GM18508 (cell line): ENCODE measurements at regions not wholly inside any gene's neighbourhood (a gene's known extent, or its start where the extent isn't known, plus 50 kb on each side); places are given as distances from the start of the nearest gene placed in this dataset.
"Not testable (repeated sequence)": the region's sequence is repeated elsewhere in the genome, so short reads cannot be mapped to it uniquely, and the experiment has no call there.

Source experiments
- ATAC-seq: cut with Tn5 transposase; IDR thresholded peaks from one replicate; pipeline ENCODE4 v1.9.1; 2021; ENCODE audit warnings: moderate number of reproducible peaks; ENCODE audit not compliant: insufficient read depth, unreplicated experiment

DNA sequence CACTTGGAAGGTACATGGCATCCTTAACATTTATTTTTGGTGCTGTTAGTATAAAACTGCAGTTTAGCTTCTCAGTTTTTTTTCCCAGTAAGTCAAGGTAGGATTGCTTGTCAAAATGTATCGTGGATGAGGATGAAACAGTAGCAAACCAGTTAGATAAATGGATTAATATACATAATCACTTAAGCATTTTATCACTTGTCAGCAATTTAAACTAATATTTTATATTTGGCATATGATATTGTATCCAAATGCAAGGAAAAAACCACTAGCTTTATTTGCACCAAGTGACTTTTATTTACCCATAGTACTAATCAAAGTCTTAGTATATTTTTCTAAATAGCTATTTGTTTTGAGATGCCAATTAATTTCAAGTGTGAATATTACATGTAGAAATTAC lies 137.7 kb upstream of the XIRP2 start:
- ATAC-seq, result no peak

GRCh38 chr2:166744117-166744516 lies 144.2 kb upstream of the XIRP2 start:
- ATAC-seq, result not testable (repeated sequence)

DNA sequence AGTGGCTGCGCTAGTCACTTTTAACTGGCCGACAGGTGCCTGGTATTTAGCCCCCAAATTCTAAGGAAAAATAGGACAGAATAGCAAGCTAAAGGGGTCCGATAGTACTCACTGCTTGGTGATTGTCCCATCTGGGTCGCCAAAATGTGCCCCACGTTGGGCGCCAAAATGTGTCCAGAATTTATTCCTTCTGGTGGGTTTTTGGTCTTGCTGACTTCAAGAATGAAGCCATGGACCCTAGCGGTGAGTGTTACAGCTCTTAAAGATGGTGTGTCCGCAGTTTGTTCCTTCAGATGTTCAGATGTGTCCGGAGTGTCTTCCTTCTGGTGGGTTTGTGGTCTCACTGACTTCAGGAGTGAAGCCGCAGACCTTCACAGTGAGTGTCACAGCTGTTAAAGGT lies 144.8 kb upstream of the XIRP2 start:
- ATAC-seq, result not testable (repeated sequence)

GRCh38 chr2:166727095-166727494 lies 161.2 kb upstream of the XIRP2 start:
- ATAC-seq, result peak; percentile 99

GRCh38 chr2:166725927-166726924 lies 162.1 kb upstream of the XIRP2 start:
- ATAC-seq, result no peak

DNA sequence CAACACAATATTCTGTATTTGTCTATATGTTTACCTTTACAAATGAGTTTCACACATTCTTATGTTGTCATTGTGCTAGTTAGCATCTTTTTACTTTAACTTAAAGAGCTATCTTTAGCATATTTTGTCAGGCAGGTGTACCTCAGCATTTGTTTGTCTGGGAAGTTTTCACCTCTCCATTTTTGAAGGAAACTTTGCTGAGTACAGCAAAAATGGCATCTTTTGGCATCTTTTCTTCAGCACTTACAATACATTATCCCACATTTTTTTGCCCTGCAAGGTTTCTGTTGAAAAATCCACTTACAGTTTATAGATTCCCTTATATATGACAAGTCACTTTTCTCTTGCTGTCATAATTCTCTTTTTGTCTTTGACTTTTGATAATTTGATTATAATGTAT lies 171.3 kb upstream of the XIRP2 start:
- no peak for ATAC-seq

DNA sequence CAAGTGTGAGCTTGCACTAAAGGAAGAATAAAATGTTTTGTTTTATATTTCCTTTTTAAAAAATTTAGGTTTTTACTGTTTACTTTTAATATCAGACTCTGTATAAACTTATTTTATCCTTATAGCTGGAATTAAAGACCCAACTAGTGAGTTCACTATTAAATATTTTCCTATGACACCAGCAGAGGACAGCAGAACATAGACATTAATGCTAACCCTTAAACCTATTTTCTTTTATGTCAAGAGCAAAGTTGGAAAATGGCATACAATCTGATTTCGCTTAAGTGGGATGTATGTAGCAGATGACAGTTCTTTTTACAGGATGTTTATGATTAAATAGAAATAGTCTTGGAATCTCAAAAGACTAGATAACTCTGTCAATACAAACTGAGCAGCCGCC lies 188.2 kb upstream of the XIRP2 start:
- ATAC-seq, result no peak

DNA sequence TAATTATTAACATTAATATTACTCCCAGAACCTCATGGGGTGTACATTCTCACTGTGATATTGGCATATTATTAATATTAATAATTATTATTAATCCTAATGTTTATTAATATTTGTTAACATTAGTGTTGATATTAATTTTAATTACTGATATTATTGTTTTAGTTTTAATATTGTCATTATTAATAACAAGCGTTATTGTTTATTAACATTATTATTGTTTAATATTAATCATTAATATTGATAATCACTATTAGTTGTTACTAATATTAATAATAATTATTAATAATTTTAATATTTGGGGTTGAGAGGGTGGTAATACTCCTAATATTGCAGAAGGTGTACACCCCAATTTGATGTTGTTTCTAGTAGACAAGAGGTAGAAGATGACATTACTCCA lies 193.1 kb upstream of the XIRP2 start:
- ATAC-seq, result no peak

- not testable (repeated sequence) for ATAC-seq
These were observed 192.0 kb upstream of the SCN7A start for GRCh38 chr2:166686057-166686456.

- no peak for ATAC-seq
These were observed 183.9 kb upstream of the SCN7A start for GRCh38 chr2:166677996-166678395.

- ATAC-seq, result no peak
These were observed 182.7 kb upstream of the SCN7A start for GRCh38 chr2:166676716-166677115.

- no peak for ATAC-seq
These were observed 181.5 kb upstream of the SCN7A start for GRCh38 chr2:166675553-166675952.

DNA sequence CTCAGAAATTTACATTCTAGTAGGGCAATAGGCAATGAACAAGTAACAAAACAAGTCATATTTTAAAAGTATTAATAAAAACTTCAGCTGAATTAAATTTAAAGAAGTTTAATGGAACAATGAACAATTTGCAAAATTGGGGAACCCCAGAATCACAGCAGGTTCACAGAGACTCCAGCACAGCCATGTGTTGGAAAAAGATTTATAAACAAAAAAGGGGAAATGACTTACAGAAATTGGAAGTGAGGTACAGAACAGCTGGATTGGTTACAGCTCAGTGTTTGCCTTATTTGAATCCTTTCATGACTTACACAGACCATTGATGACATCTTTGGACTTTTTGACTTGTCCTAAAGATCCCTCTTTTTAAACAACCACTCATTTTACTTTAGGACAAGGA lies 179.9 kb upstream of the SCN7A start:
- no peak for ATAC-seq

GRCh38 chr2:166671801-166672200 lies 177.8 kb upstream of the SCN7A start:
- no peak for ATAC-seq

- no peak for ATAC-seq
These were observed 177.2 kb upstream of the SCN7A start for GRCh38 chr2:166671235-166671634.

- ATAC-seq, result no peak
These were observed 172.2 kb upstream of the SCN7A start for GRCh38 chr2:166665991-166666940.

DNA sequence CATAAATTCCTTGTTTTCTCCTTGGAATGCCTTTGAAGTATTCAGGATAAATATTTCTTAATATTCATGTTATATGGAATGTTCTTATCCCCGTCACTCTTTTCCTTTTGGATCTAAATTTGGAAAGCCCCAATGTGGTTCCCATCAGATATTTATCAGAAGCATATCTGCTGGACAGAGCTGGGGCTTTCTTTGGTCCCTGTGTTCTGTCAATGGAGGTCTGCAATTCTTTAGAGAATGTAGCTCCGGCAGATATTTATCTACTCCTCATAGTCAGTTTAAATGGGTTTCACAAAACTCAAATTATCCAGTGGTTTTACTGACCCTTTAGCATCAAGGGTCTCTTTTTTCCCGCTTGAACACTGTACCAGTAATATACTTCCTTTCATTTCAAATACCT lies 167.8 kb upstream of the SCN7A start:
- no peak for ATAC-seq

GRCh38 chr2:166661391-166661790 lies 167.3 kb upstream of the SCN7A start:
- ATAC-seq, result no peak

- no peak for ATAC-seq
These were observed 164.9 kb upstream of the SCN7A start for GRCh38 chr2:166658901-166659300.

DNA sequence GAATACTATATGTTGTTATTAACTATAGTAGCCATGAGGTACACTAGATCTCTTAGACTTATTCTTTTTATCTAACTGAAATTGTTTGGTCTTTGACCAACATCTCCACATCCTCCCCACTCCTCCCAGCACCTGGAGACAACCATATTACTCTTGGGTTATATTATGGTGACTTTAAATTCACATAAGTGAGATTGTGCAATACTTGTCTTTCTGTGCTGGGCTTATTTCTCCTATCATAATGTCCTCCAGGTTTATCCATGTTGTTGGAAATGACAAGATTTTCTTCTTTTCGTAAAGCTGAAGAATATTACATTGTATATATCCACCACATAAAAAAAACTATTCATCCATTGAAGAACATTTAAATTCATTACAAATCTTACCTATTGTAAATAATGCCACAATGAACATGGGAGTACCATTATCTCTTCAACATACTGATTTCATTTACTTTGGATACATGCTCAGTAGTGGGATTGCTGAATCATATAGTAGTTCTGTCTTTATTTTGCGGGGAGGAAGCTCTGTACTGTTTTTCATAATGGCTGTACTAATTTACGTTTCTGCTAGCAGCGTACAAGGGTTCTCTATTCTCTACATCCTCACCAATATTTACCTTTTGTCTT lies 159.2 kb upstream of the SCN7A start:
- ATAC-seq, result no peak
